ENCODE measurements at regions not wholly inside any gene's neighbourhood (a gene's known extent, or its start where the extent isn't known, plus 50 kb on each side); places are given as distances from the start of the nearest gene placed in this dataset.

DNA sequence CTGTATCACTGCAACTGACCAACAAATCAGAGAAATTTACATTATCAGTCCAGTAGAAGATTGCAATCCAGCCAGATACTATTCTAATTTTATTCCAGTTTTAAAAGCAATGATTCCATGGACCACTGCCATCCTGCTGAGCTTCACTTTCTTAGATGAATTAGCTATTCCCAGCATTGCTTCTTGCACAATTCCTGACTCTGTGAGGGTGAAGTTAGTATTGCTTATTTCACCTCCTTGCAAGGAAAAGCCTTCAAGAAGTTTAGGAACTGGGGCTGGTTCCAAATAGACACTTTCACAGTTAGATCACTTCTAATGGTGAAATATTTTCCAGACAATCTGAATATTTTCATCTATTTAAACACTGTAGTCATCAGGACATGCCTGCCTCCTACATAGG lies 338.6 kb upstream of the TNC start:
- TF ChIP-seq POLR2A (IDR thresholded peaks at IDR 0.05) = no peak
- TF ChIP-seq, protein P1, sequence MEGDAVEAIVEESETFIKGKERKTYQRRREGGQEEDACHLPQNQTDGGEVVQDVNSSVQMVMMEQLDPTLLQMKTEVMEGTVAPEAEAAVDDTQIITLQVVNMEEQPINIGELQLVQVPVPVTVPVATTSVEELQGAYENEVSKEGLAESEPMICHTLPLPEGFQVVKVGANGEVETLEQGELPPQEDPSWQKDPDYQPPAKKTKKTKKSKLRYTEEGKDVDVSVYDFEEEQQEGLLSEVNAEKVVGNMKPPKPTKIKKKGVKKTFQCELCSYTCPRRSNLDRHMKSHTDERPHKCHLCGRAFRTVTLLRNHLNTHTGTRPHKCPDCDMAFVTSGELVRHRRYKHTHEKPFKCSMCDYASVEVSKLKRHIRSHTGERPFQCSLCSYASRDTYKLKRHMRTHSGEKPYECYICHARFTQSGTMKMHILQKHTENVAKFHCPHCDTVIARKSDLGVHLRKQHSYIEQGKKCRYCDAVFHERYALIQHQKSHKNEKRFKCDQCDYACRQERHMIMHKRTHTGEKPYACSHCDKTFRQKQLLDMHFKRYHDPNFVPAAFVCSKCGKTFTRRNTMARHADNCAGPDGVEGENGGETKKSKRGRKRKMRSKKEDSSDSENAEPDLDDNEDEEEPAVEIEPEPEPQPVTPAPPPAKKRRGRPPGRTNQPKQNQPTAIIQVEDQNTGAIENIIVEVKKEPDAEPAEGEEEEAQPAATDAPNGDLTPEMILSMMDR (IDR thresholded peaks at IDR 0.05) = no peak
